GM19468 (cell line): ENCODE measurements at regions not wholly inside any gene's neighbourhood (a gene's known extent, or its start where the extent isn't known, plus 50 kb on each side); places are given as distances from the start of the nearest gene placed in this dataset.

Experiments used
- ATAC-seq: cut with Tn5 transposase; IDR thresholded peaks from one replicate; pipeline ENCODE4 v1.9.1; 2021; ENCODE audit warnings: mild to moderate bottlenecking, moderate library complexity, moderate number of reproducible peaks; ENCODE audit not compliant: unreplicated experiment; ENCODE audit errors: extremely low read depth

DNA sequence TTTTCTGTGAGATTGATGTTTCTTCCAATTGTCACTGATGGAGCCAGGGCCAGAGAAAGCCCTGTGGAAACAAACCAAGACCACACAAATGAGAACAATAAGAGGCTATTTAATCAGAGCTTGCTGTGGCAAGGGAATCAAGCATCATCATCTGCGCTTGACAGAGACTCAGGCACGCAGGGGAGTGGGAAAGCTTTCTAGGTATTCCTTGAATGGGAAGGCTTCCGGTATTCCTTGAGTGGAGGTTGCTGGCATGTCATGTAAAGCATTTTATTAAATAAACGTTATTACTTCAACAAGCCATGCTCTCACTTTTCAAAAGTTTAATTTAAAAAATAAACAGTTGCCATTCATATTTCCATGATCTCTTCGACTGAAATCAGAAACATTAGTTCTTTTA is 194.6 kb upstream of the SYT4 start:
- ATAC-seq: no peak

- ATAC-seq: no peak
Measured at GRCh38 chr18:43481069-43481468, 203.8 kb upstream of the SYT4 start.

DNA sequence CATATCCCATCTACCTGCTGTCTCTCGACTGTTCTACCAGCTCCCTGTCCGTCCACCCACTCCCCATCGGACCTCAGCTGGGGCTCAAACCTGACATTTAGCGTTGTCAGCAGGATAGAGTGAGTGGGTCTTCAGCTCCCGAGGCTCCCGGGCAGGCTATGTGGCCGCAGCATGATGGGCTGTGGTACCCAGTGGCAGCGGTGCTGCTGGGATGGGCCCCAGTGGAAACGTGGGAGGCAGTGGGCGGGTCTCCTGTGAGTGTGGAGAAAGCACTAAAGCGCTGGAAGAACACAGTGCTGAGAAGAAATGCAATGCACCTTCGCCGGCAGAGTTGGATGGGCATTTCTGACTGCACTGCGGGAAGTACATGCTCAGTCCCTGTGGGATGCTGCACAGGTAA is 204.8 kb upstream of the SYT4 start:
- no peak for ATAC-seq

- ATAC-seq: no peak
Measured at GRCh38 chr18:43482600-43482999, 205.3 kb upstream of the SYT4 start.

- no peak for ATAC-seq
Measured at GRCh38 chr18:43484710-43485109, 207.4 kb upstream of the SYT4 start.

- ATAC-seq: no peak
Measured at GRCh38 chr18:43485545-43485963, 208.3 kb upstream of the SYT4 start.

DNA sequence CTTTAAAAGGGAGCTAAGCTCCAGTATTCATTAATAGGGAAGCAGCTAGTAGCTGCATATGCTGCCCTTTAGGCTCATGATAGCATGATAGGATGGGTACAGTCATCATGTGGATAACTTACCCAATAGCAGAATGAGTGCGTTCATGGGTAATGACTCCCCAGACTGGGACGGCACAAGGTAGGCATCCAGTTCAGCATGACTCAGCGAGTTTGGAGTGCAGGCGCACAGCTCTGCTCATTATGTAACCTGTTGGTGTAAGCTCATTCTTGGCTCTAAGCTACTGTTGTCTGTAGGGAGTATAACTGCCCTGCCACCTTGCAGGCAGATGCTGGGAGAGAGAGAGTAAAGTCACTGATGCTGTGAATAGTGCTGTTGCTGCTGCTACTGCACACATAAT is 209.2 kb upstream of the SYT4 start:
- no peak for ATAC-seq

DNA sequence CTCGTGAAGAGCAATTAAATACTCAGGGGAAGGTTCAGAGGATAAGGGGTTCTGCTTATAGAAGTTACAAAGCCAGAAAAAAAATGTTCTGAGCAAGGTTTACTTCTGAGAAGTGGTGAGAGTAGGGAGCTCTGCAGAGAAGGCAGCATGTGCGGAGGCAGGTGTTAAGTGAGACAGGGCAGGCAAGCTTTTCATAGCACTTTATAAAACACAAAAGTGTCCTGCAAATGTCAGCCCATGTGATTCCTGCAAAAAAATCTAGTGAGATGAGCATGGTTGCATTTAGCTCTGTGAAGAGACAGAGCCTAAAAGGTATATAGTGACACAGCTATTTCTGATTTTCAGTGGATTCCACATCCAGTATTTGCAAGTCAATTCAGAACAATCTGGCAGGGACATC is 223.8 kb upstream of the SYT4 start:
- ATAC-seq: no peak

GRCh38 chr18:43506935-43507334 is 229.6 kb upstream of the SYT4 start:
- ATAC-seq: no peak

GRCh38 chr18:43507842-43508481 is 230.7 kb upstream of the SYT4 start:
- ATAC-seq: no peak

GRCh38 chr18:43514747-43515146 is 237.5 kb upstream of the SYT4 start:
- no peak for ATAC-seq

DNA sequence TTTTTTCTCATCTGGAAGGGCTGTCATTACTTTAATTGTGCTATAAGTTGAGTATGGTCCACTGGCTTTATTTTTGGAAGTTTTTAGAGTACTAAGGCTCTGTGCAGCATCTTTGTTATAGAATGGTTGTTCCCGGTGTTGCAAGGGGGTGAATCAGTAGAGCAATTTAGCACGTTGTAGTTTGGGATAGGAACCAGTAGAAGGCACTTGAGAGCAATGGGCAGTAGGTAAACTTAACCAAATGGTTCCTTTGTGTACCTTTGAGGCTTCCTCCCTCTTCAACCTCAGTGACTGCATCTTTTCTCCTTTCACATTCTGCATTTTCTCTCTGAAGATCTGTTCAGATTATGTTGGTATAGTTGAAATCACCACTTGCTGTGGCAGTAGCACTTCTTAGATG is 238.2 kb upstream of the SYT4 start:
- ATAC-seq: no peak

GRCh38 chr18:43524260-43524659 is 247.0 kb upstream of the SYT4 start:
- no peak for ATAC-seq

DNA sequence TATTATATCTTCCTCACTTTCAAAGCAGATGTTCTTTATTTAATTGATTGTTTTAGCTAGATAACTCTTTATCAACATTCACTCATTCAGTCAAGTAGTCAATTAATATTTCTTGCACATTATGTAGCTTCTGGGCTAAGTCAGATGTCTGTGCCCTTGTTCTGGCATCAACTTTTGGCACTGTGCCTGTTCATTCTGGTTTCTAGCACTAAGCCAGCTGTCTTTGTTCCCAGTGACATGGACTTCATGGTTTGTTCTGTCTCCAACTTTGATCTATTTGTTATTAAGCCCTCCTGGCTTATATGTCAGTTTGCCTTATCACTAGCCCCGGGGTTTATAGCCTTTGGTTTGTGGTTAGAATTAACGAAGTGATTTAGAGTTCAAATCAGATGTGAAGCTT is 247.9 kb upstream of the SYT4 start:
- no peak for ATAC-seq

DNA sequence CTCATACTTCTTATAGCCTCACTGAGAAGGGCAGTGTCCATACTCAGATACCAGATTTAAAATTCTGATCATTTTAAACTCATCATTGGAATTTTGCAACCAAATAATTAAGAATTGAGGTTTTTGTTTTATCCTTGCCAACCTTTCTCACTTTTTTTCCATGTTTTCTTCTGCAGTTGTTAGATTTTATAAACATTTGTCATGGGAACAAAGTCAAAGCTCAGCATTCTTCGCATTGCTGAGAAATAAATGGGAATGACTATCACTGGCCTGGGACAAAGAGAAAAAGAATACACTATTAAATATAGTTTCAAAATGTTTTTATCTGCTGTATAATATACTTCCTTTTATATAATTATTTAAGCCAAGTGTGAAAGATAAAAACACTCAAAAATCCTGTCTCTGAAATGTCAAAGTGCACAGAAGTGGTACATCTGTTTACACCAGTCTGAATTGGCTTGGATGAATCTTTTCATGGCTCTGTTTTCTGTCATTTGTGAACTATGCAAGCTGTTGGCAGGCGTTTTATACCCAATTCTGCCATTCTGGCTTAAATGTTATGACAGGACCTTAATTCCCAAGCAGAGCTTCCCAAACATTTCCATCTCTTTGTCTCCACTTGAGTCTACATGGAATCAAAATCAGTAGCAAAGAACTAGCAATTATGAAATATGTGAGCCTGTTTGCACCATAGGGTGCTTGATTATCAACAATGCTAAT is 249.3 kb upstream of the SYT4 start:
- no peak for ATAC-seq

- no peak for ATAC-seq
Measured at GRCh38 chr18:43531438-43531837, 254.1 kb upstream of the SYT4 start.

DNA sequence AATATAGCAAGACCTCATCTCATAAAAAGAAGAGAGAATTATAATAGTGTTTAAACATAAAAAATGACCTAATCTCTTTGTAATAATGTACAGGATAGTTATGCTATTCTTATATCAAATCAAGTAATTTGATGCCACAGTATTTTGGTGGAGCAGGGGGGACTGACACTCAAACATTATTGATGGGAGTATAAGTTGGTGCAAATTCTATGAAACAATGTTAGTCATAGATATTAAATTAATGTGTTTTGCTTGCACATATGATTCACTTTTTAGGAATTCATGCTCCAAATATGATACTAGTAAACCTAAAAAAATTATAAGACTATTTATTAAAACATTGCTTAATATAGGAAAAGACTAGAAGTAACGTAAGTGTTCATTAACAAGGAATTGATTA is 256.1 kb upstream of the SYT4 start:
- ATAC-seq: no peak

DNA sequence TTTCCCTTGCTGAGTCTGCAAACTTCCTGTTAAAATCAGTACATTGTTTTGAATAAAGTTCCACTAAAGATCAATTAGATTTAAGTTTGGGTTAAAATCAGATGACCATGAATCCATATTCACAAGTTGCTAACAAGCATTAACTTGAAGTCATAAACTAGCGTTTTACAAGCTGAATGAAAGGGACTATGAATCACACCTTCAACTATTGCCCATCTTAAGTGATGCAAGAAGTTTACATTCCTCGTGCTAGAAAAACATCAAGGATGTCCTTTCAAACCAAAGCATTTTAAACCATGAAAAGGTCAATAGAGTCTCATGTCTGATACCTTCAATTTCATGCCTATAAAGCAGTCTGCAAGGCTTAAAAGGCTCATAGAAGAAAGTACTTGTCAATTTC is 257.2 kb upstream of the SYT4 start:
- ATAC-seq: no peak

DNA sequence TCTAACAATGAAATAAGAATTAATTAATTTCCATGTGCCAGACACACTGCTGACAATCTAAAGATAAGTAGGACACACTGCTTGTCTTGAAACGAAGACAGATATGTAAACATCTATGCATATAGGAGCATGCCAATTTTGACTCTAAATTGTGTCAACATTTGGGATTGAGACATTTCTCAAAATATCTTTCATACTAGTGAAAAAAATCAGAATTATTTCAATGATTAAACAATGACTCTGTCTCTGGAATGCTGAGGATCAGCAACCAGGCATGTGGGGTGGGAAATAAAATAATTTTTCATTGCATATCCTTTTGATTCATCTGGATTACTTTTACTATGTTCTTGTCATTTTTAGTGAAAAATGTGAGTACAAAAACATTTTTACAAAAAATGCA is 262.6 kb upstream of the SYT4 start:
- no peak for ATAC-seq

- ATAC-seq: no peak
Measured at GRCh38 chr18:43542016-43542415, 264.7 kb upstream of the SYT4 start.

DNA sequence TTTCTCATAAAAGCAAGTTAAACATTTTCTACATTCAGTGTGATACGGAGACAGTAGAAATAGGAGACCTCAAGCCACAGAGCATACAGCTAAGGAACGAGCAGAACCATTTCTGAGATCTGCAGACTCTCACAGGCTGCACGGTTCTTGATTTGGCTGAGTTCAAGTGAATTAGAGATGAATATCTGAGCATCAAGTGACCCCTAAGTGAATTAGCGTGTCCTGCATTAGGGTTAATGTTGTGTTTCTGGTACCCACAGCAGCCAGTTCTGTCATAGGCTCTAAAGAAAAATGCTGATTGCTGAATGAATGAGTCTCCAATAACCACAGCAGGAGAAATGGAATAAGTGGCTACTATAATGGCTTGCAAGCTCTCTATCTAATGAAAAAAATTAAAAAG is 265.9 kb upstream of the SYT4 start:
- ATAC-seq: no peak

GRCh38 chr18:43547456-43547855 is 270.2 kb upstream of the SYT4 start:
- ATAC-seq: no peak
